ENCODE measurements at regions not wholly inside any gene's neighbourhood (a gene's known extent, or its start where the extent isn't known, plus 50 kb on each side); places are given as distances from the start of the nearest gene placed in this dataset.
"Not testable (repeated sequence)": the region's sequence is repeated elsewhere in the genome, so short reads cannot be mapped to it uniquely, and the experiment has no call there.

- DNase-seq (ENCODE audit: low spot score) = no peak
Observed at GRCh38 chr6:28839443-28840120, 84.2 kb downstream of the TRIM27 start.

- DNase-seq (ENCODE audit: low spot score) = no peak
Observed at GRCh38 chr6:28841290-28841689, 82.5 kb downstream of the TRIM27 start.

GRCh38 chr6:28848756-28849155, 75.0 kb downstream of the TRIM27 start:
- DNase-seq (ENCODE audit: low spot score) = not testable (repeated sequence)
